NCI-H1930 (cell line): ENCODE measurements at regions not wholly inside any gene's neighbourhood (a gene's known extent, or its start where the extent isn't known, plus 50 kb on each side); places are given as distances from the start of the nearest gene placed in this dataset.

ENCODE experiments used
- DNase-seq, 2 experiments: peaks; one replicate each; lab custom pipeline; 2025; lab: John Stamatoyannopoulos, UW

- DNase-seq, result no peak
These were observed 1201.8 kb upstream of the ZEB2 start for GRCh38 chr2:145721681-145722080.

GRCh38 chr2:145715601-145716000 lies 1195.7 kb upstream of the ZEB2 start:
- no peak for DNase-seq

GRCh38 chr2:145710303-145710702 lies 1190.4 kb upstream of the ZEB2 start:
- no peak for DNase-seq

GRCh38 chr2:145702305-145702704 lies 1182.4 kb upstream of the ZEB2 start:
- no peak for DNase-seq

- DNase-seq, result no peak
These were observed 1173.1 kb upstream of the ZEB2 start for GRCh38 chr2:145692971-145693478.

GRCh38 chr2:145691659-145692058 lies 1171.7 kb upstream of the ZEB2 start:
- DNase-seq, result no peak

GRCh38 chr2:145690183-145690778 lies 1170.4 kb upstream of the ZEB2 start:
- DNase-seq, result no peak

GRCh38 chr2:145689277-145689676 lies 1169.4 kb upstream of the ZEB2 start:
- no peak for DNase-seq

GRCh38 chr2:145688156-145688555 lies 1168.2 kb upstream of the ZEB2 start:
- DNase-seq, result no peak

GRCh38 chr2:145687442-145688134 lies 1167.7 kb upstream of the ZEB2 start:
- DNase-seq, result no peak

- DNase-seq, result no peak
These were observed 1165.6 kb upstream of the ZEB2 start for GRCh38 chr2:145685383-145686050.

GRCh38 chr2:145682546-145683157 lies 1162.7 kb upstream of the ZEB2 start:
- no peak for DNase-seq

GRCh38 chr2:145680276-145680675 lies 1160.4 kb upstream of the ZEB2 start:
- no peak for DNase-seq

GRCh38 chr2:145677371-145677770 lies 1157.5 kb upstream of the ZEB2 start:
- no peak for DNase-seq

GRCh38 chr2:145674705-145675104 lies 1154.8 kb upstream of the ZEB2 start:
- no peak for DNase-seq

GRCh38 chr2:145669301-145669700 lies 1149.4 kb upstream of the ZEB2 start:
- no peak for DNase-seq

GRCh38 chr2:145666552-145666951 lies 1146.6 kb upstream of the ZEB2 start:
- no peak for DNase-seq

GRCh38 chr2:145657265-145657664 lies 1137.3 kb upstream of the ZEB2 start:
- DNase-seq, result no peak

GRCh38 chr2:145655165-145655765 lies 1135.3 kb upstream of the ZEB2 start:
- DNase-seq, result no peak

- DNase-seq, result no peak
These were observed 1134.8 kb upstream of the ZEB2 start for GRCh38 chr2:145654746-145655145.

- DNase-seq, result no peak
These were observed 1134.2 kb upstream of the ZEB2 start for GRCh38 chr2:145654156-145654555.

- no peak for DNase-seq
These were observed 1133.6 kb upstream of the ZEB2 start for GRCh38 chr2:145653553-145653952.
